DND-41 (cell line): ENCODE measurements at regions not wholly inside any gene's neighbourhood (a gene's known extent, or its start where the extent isn't known, plus 50 kb on each side); places are given as distances from the start of the nearest gene placed in this dataset.

Source experiments
- ATAC-seq: fragments of 200-7000 bp; cut with Tn5 transposase; 3 replicates; pipeline ENCODE4 v1.9.1; 2021; ENCODE audit warnings: low read depth; ENCODE audit not compliant: insufficient read depth
- DNase-seq: peaks from one replicate; pipeline ENCODE4 v3.0.0-alpha.2; 2020
- H2AFZ ChIP-seq: 2 replicates; pipeline ENCODE4 v1.6.0; 2012; ENCODE audit warnings: low read depth, low read length
- H3K27ac ChIP-seq: 2 replicates; pipeline ENCODE4 v1.5.1; 2012; ENCODE audit warnings: low read length, inconsistent platforms
- H3K27me3 ChIP-seq: fragments of 200-600 bp; sonication (generic); 2 replicates; pipeline ENCODE4 v1.6.0; 2012; ENCODE audit warnings: low read length, mild to moderate bottlenecking, inconsistent platforms; ENCODE audit not compliant: insufficient read depth, poor library complexity
- H3K36me3 ChIP-seq: 2 replicates; pipeline ENCODE4 v1.5.1; 2012; ENCODE audit warnings: low read length, inconsistent platforms; ENCODE audit not compliant: insufficient read depth
- H3K4me1 ChIP-seq: 2 replicates; pipeline ENCODE4 v1.5.1; 2012; ENCODE audit warnings: mild to moderate bottlenecking, low read length; ENCODE audit not compliant: insufficient read depth
- H3K4me2 ChIP-seq: 2 replicates; pipeline ENCODE4 v1.6.0; 2012; ENCODE audit warnings: mild to moderate bottlenecking, moderate library complexity, low read length, inconsistent platforms; ENCODE audit not compliant: insufficient read depth
- H3K4me3 ChIP-seq, 2 experiments: fragments of 200-600 bp in 1 of 2; shearing (Covaris generic) in 1 of 2; 2 replicates each; pipeline ENCODE4 v1.5.1; 2012 to 2016; ENCODE audit warnings: inconsistent platforms in 2 of 2, low read length in 2 of 2, mild to moderate bottlenecking in 2 of 2, low read depth in 1 of 2, moderate library complexity in 1 of 2
- H3K79me2 ChIP-seq: 2 replicates; pipeline ENCODE4 v1.6.0; 2012; ENCODE audit warnings: low read length, inconsistent platforms; ENCODE audit not compliant: insufficient read depth
- H3K9ac ChIP-seq: 2 replicates; pipeline ENCODE4 v1.6.0; 2012; ENCODE audit warnings: low read depth, mild to moderate bottlenecking, inconsistent platforms, low read length, moderate library complexity
- H3K9me3 ChIP-seq: 2 replicates; pipeline ENCODE4 v1.5.1; 2012; ENCODE audit warnings: low read length, moderate library complexity, mild to moderate bottlenecking, inconsistent platforms; ENCODE audit not compliant: insufficient read depth, severe bottlenecking
- H4K20me1 ChIP-seq: 2 replicates; pipeline ENCODE4 v1.6.0; 2012; ENCODE audit warnings: low read length; ENCODE audit not compliant: insufficient read depth
- CTCF ChIP-seq: IDR thresholded peaks from 2 replicates; pipeline ENCODE4 v1.5.1; 2012; ENCODE audit warnings: borderline replicate concordance, low read length, moderate library complexity, mild to moderate bottlenecking; ENCODE audit not compliant: poor library complexity, severe bottlenecking; ENCODE audit errors: extremely low read depth
- EZH2 ChIP-seq: IDR thresholded peaks from 3 replicates; pipeline ENCODE4 v1.6.1; 2012; ENCODE audit warnings: borderline replicate concordance, low read depth, mild to moderate bottlenecking, moderate library complexity, low read length, inconsistent platforms; ENCODE audit not compliant: severe bottlenecking

GRCh38 chr7:108824840-108825580, 255.3 kb downstream of the DNAJB9 start:
- no peak overlapping the region for H3K9ac ChIP-seq
- ATAC-seq (no peak), DNase-seq (no peak)
- no peak overlapping the region for H3K4me3 ChIP-seq
- no peaks in the 10 kb centered on the region for H3K79me2 ChIP-seq
- no peak overlapping the region for H3K27ac ChIP-seq
- H3K9me3 ChIP-seq = no peaks in the 10 kb centered on the region
- H3K27me3 ChIP-seq = no peaks in the 10 kb centered on the region
- no peak overlapping the region for H3K4me2 ChIP-seq
- H2AFZ ChIP-seq = no peak overlapping the region
- no peaks in the 10 kb centered on the region for H4K20me1 ChIP-seq
- no peak for TF ChIP-seq CTCF
- no peaks in the 10 kb centered on the region for H3K36me3 ChIP-seq
- H3K4me1 ChIP-seq = no peaks in the 10 kb centered on the region

- no peak overlapping the region for H3K4me3 ChIP-seq
- ATAC-seq (no peak), DNase-seq (no peak)
- TF ChIP-seq CTCF (no peak), EZH2 (no peak)
- no peaks in the 10 kb centered on the region for H3K4me1 ChIP-seq
- H3K9me3 ChIP-seq = no peaks in the 10 kb centered on the region
- H3K9ac ChIP-seq = no peak overlapping the region
- H2AFZ ChIP-seq = no peak overlapping the region
- no peak overlapping the region for H3K4me2 ChIP-seq
- H4K20me1 ChIP-seq = no peaks in the 10 kb centered on the region
- no peaks in the 10 kb centered on the region for H3K79me2 ChIP-seq
- H3K27me3 ChIP-seq = no peaks in the 10 kb centered on the region
- H3K27ac ChIP-seq = no peak overlapping the region
- no peaks in the 10 kb centered on the region for H3K36me3 ChIP-seq
Observed at GRCh38 chr7:108825581-108825909, 255.9 kb downstream of the DNAJB9 start.

GRCh38 chr7:108836256-108836655, 266.6 kb downstream of the DNAJB9 start:
- Histone ChIP-seq H3K27ac (no peak overlapping the region), H3K9ac (no peak overlapping the region), H3K9me3 (peaks cover 2% of the 10 kb centered on the region), H4K20me1 (no peaks in the 10 kb centered on the region), H3K4me1 (no peaks in the 10 kb centered on the region), H3K4me3 (no peak overlapping the region), H2AFZ (no peak overlapping the region), H3K36me3 (no peaks in the 10 kb centered on the region), H3K4me2 (no peak overlapping the region), H3K27me3 (no peaks in the 10 kb centered on the region), H3K79me2 (no peaks in the 10 kb centered on the region)
- ATAC-seq (no peak), DNase-seq (no peak)
- no peak for TF ChIP-seq CTCF
- no peak for TF ChIP-seq EZH2

GRCh38 chr7:108838198-108838597, 268.5 kb downstream of the DNAJB9 start:
- H3K27me3 ChIP-seq = no peaks in the 10 kb centered on the region
- no peaks in the 10 kb centered on the region for H4K20me1 ChIP-seq
- no peak overlapping the region for H2AFZ ChIP-seq
- no peak overlapping the region for H3K4me2 ChIP-seq
- peaks cover 2% of the 10 kb centered on the region for H3K9me3 ChIP-seq
- DNase-seq (no peak), ATAC-seq (no peak)
- no peak overlapping the region for H3K9ac ChIP-seq
- H3K36me3 ChIP-seq = no peaks in the 10 kb centered on the region
- H3K4me1 ChIP-seq = no peaks in the 10 kb centered on the region
- no peaks in the 10 kb centered on the region for H3K79me2 ChIP-seq
- no peak overlapping the region for H3K4me3 ChIP-seq
- TF ChIP-seq CTCF = no peak
- TF ChIP-seq EZH2 = no peak
- H3K27ac ChIP-seq = no peak overlapping the region
